HG02870 (cell line): ENCODE measurements at regions not wholly inside any gene's neighbourhood (a gene's known extent, or its start where the extent isn't known, plus 50 kb on each side); places are given as distances from the start of the nearest gene placed in this dataset.
A peak's percentile ranks its signal among the peaks of the same experiment; 100 is the strongest.

ENCODE experiments used
- ATAC-seq: cut with Tn5 transposase; IDR thresholded peaks from one replicate; pipeline ENCODE4 v1.9.1; 2021; ENCODE audit warnings: mild to moderate bottlenecking, moderate library complexity; ENCODE audit not compliant: unreplicated experiment

GRCh38 chr10:111707076-111707475, 476.5 kb downstream of the GPAM start:
- no peak for ATAC-seq

GRCh38 chr10:111709603-111710002, 474.0 kb downstream of the GPAM start:
- ATAC-seq = no peak

GRCh38 chr10:111716032-111716431, 467.5 kb downstream of the GPAM start:
- no peak for ATAC-seq

GRCh38 chr10:111724121-111724520, 459.4 kb downstream of the GPAM start:
- no peak for ATAC-seq

- no peak for ATAC-seq
Observed at GRCh38 chr10:111725050-111725449, 458.5 kb downstream of the GPAM start.

- ATAC-seq = no peak
Observed at GRCh38 chr10:111732166-111732785, 451.3 kb downstream of the GPAM start.

- ATAC-seq = no peak
Observed at GRCh38 chr10:111739125-111739873, 444.3 kb downstream of the GPAM start.

GRCh38 chr10:111739874-111740139, 443.8 kb downstream of the GPAM start:
- ATAC-seq = no peak

- no peak for ATAC-seq
Observed at GRCh38 chr10:111745982-111746381, 437.6 kb downstream of the GPAM start.

- no peak for ATAC-seq
Observed at GRCh38 chr10:111747751-111748150, 435.8 kb downstream of the GPAM start.

- ATAC-seq = no peak
Observed at GRCh38 chr10:111748184-111748583, 435.4 kb downstream of the GPAM start.

GRCh38 chr10:111750165-111750849, 433.3 kb downstream of the GPAM start:
- ATAC-seq = no peak

- peak; percentile 71 for ATAC-seq
Observed at GRCh38 chr10:111756217-111757061, 427.1 kb downstream of the GPAM start.

- no peak for ATAC-seq
Observed at GRCh38 chr10:111758593-111758992, 425.0 kb downstream of the GPAM start.

GRCh38 chr10:111762114-111762513, 421.5 kb downstream of the GPAM start:
- ATAC-seq = no peak

GRCh38 chr10:111765216-111765615, 418.3 kb downstream of the GPAM start:
- no peak for ATAC-seq

- no peak for ATAC-seq
Observed at GRCh38 chr10:111766464-111766863, 417.1 kb downstream of the GPAM start.

GRCh38 chr10:111767661-111768060, 415.9 kb downstream of the GPAM start:
- ATAC-seq = no peak

GRCh38 chr10:111773950-111774349, 409.6 kb downstream of the GPAM start:
- ATAC-seq = no peak

- ATAC-seq = no peak
Observed at GRCh38 chr10:111774486-111774885, 409.1 kb downstream of the GPAM start.

- no peak for ATAC-seq
Observed at GRCh38 chr10:111784436-111784835, 399.1 kb downstream of the GPAM start.
